Urinary bladder (tissue), 3 donors: ENCODE measurements at regions not wholly inside any gene's neighbourhood (a gene's known extent, or its start where the extent isn't known, plus 50 kb on each side); places are given as distances from the start of the nearest gene placed in this dataset.

ENCODE experiments used
- DNase-seq: peaks from one replicate; pipeline ENCODE4 v3.0.0-alpha.2; 2015; ENCODE audit errors: extremely low spot score
- H3K27ac ChIP-seq: one replicate; pipeline ENCODE4 v1.5.1; 2013; ENCODE audit warnings: low read depth, mild to moderate bottlenecking, moderate library complexity
- H3K36me3 ChIP-seq: one replicate; pipeline ENCODE4 v1.6.1; 2013; ENCODE audit warnings: mild to moderate bottlenecking, moderate library complexity; ENCODE audit not compliant: insufficient read depth
- H3K4me1 ChIP-seq: one replicate; pipeline ENCODE4 v1.6.1; 2013; ENCODE audit warnings: mild to moderate bottlenecking, moderate library complexity; ENCODE audit not compliant: insufficient read depth
- H3K4me3 ChIP-seq: one replicate; pipeline ENCODE4 v1.5.1; 2013; ENCODE audit warnings: low read depth, low read length
- WGBS: extraction: QIAGEN DNeasy Blood & Tissue Kit; methylation state at CpG from one replicate; pipeline ENCODE4 v1.1.7; 2013; 5-methylcytosine and 5-hydroxymethylcytosine counted together
- donor health status: healthy with polysubstance abuse.
- donor health status: healthy.

DNA sequence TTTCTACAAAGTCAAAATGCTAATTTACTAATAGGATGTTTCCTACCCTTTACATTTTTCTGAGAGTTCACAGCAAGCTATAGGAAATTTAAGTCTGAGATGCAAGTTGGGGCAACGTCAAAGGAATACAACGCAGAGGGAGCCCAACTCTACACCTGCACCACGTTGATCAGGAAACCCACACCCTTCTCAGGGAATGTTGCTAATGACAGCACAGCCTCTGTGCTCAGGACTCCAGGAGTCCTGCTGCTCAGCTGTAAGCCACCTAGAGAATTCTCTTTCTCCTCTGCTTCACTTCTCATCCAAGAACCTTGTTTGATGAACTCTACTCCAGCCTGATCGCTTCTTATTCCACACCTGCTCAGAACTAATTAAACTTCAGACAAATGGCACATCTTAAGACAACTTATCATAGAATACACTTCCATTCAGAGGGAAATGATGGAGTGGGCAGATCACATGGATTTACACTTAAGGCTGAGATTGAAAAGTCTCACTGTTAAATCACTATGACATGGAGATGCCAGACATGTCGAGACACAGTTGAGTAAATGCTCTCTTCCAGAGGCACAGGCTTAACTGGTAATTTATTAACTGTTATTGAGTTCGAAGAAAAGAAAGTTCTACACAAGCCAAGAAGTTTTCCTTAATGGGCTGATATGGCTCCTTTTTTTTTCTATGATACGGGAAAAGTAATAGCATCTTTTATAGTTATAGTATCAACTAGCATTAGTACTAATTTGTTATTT is 811.6 kb upstream of the ARGLU1 start:
- Histone ChIP-seq H3K4me1 (no peaks in the 10 kb centered on the region), H3K36me3 (no peaks in the 10 kb centered on the region), H3K4me3 (no peak overlapping the region), H3K27ac (no peak overlapping the region)
- no peak for DNase-seq
- WGBS: 60% methylated on average over 7 of the region's 7 CpGs

GRCh38 chr13:107376341-107377125 is 808.6 kb upstream of the ARGLU1 start:
- WGBS: 56% methylated on average over 6 of the region's 6 CpGs
- H3K27ac ChIP-seq: no peak overlapping the region
- H3K36me3 ChIP-seq: no peaks in the 10 kb centered on the region
- H3K4me3 ChIP-seq: no peak overlapping the region
- DNase-seq: no peak
- H3K4me1 ChIP-seq: no peaks in the 10 kb centered on the region

- no peak overlapping the region for H3K27ac ChIP-seq
- 86% methylated on average over 4 of the region's 4 CpGs for WGBS
- no peaks in the 10 kb centered on the region for H3K4me1 ChIP-seq
- H3K4me3 ChIP-seq: no peak overlapping the region
- H3K36me3 ChIP-seq: no peaks in the 10 kb centered on the region
- DNase-seq: no peak
Observed at GRCh38 chr13:107375701-107376340, 807.9 kb upstream of the ARGLU1 start.

DNA sequence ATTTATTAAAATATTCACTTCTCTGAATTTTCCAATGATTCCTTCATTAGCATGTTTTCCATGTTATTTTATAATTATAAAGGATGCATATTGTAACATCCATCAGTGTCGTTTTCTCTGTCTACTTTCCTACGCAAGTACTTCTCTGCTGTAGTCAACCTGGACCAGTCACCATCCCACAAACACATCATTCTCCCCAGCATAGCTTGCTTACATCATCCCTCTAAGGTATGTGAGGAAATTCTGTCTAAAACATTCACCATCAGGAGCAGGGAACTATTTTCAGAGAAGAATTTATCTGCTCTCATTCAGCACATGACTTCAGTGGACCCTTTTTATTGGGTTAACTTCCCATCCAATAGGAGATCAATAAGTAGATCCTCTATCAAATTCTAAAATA is 806.1 kb upstream of the ARGLU1 start:
- no peak overlapping the region for H3K27ac ChIP-seq
- WGBS: 90% methylated on average over 2 of the region's 2 CpGs

DNA sequence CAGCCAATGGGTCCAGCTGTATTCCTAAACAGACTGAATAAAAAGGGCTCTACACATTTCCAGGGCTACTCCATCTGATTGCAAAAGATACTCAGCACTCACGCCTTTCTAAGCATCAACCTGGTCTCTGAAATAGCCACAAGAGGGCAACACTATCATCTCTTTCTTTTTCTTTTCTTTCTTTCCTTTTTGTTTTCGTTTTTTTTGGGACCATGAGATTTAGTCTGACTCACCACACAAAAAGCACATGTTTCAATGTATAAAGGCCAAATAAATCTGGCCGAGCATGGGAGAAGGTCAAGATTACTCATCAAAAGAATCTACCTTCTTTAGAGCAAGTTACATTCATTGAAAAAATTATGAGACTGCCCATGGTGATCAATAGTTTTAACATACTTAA is 805.6 kb upstream of the ARGLU1 start:
- no peak overlapping the region for H3K27ac ChIP-seq
- no peak for DNase-seq
- H3K36me3 ChIP-seq: no peaks in the 10 kb centered on the region
- WGBS: 6% methylated on average over 3 of the region's 3 CpGs
- no peak overlapping the region for H3K4me3 ChIP-seq
- no peaks in the 10 kb centered on the region for H3K4me1 ChIP-seq

More for the DNA sequence above, 806.1 kb upstream of the ARGLU1 start:
- no peak overlapping the region for H3K4me3 ChIP-seq
- DNase-seq: no peak
- no peaks in the 10 kb centered on the region for H3K36me3 ChIP-seq
- H3K4me1 ChIP-seq: no peaks in the 10 kb centered on the region

DNA sequence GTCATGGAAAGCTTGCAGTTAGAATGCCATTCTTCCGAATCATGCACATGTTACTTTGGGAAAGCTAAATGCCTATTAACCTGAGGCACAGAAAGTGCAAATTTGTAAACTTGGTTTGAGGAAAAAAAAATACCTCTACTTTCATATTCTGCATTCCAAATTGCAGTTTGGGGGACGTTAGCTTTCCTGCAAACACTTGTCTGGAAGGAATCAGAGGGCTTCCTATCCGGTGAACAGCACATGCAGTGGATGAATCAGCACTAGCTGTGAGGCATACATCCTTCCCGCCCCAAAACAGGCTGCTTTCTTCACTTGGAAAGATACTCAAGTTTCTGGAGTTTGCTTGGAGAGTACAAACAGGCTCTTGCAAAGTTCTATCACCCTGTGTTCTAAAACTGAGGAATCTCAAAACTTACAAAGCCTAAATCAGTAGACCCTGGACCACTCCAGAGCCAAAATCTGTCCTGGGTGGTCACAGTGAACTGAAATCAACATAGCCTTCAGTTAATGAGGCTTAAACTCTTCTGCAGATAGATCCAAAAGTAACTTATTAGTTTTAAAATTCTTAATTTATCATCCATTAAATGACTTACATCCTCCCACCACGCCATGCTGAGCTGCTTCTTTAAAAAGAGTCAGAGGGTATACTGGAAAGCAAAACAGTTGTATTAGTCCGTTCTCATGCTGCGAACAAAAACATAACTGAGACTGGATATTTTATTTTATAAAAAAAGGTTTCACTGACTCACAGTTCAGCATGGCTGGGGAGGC is 802.3 kb upstream of the ARGLU1 start:
- H3K36me3 ChIP-seq: no peaks in the 10 kb centered on the region
- no peak overlapping the region for H3K4me3 ChIP-seq
- no peak overlapping the region for H3K27ac ChIP-seq
- WGBS: 59% methylated on average over 7 of the region's 7 CpGs
- DNase-seq: no peak
- no peaks in the 10 kb centered on the region for H3K4me1 ChIP-seq

DNA sequence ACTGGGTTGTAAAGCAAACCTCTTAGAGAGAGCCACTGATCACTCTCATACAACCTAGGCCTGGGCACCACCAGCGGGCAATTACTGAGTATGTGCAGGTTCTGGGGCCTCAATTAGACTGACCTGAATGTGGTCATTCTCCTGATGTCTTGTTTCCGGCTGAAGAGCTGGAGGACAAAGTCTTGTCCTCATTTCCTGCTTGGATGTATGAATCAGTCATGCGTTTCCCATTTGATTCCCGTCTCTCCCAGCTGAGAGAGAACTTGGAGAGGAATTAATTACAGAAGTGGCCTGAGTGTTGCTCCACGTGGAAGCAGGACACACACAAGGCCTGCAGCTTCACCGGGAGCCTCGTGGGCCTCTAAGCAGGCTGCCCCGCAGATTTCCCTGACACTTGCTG is 799.3 kb upstream of the ARGLU1 start:
- Histone ChIP-seq H3K36me3 (no peaks in the 10 kb centered on the region), H3K27ac (no peak overlapping the region), H3K4me3 (no peak overlapping the region), H3K4me1 (no peaks in the 10 kb centered on the region)
- DNase-seq: no peak
- WGBS: 78% methylated on average over 8 of the region's 8 CpGs

DNA sequence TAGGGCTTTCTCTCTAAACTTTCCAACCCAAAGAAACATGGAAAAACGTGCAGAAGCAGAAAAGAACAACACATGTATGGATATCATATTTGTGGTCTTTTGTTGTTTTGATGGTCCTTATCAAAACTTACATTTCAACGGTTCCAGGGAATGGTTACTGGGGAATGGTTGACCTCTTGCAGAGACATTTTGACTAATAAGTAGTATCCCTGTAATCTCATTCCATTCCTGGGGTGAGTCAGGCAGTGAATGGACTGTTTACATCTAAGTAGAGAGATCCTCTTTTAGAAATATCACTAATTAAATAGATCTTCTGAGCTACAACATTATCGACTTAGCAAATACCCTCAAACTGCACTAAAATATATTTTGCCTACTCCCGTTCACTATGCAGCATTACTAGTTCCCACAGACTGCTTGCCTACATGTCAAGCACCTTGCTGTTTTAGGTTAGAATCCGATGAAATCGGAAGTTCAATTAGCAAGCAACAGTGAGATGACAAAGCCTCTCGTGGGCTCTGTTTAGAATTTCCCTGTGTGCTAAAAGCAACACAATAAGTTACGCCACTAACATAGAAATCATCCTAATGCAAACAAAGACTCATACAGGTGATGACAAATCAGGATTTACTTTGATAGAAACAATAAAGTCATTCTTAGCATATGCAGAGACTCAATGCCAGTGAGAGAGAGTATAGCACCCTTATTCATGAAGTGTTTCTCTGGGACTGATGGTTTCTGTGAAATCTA is 797.7 kb upstream of the ARGLU1 start:
- no peak overlapping the region for H3K4me3 ChIP-seq
- WGBS: 67% methylated on average over 8 of the region's 8 CpGs
- H3K36me3 ChIP-seq: no peaks in the 10 kb centered on the region
- no peak overlapping the region for H3K27ac ChIP-seq
- no peak for DNase-seq
- no peaks in the 10 kb centered on the region for H3K4me1 ChIP-seq

DNA sequence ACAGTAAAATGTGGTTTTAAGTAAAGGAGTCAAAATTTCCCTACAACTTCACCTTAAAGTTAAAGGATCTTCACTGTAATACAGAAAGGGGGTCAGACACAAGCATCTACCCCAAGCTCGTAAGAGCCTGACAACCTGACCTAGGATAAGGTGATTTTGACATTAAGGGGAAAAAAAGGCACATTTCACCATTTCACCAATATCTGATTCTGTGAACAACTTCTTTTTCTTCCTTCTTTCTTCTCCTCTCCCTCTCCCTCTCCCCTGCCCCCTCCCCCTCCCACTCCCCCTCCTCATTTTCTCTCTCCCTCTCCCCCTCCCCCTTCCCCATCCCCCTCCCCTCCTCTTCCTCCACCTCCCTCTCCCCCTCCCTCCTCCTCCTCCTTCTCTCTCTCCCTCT is 796.7 kb upstream of the ARGLU1 start:
- H3K4me3 ChIP-seq: no peak overlapping the region
- WGBS: 92% methylated on average over 1 of the region's 1 CpG
- no peaks in the 10 kb centered on the region for H3K4me1 ChIP-seq
- no peaks in the 10 kb centered on the region for H3K36me3 ChIP-seq
- no peak for DNase-seq
- no peak overlapping the region for H3K27ac ChIP-seq

GRCh38 chr13:107361666-107362065 is 793.7 kb upstream of the ARGLU1 start:
- DNase-seq: no peak
- no peaks in the 10 kb centered on the region for H3K4me1 ChIP-seq
- no peaks in the 10 kb centered on the region for H3K36me3 ChIP-seq
- WGBS: 77% methylated on average over 5 of the region's 5 CpGs
- H3K27ac ChIP-seq: no peak overlapping the region
- H3K4me3 ChIP-seq: no peak overlapping the region

DNA sequence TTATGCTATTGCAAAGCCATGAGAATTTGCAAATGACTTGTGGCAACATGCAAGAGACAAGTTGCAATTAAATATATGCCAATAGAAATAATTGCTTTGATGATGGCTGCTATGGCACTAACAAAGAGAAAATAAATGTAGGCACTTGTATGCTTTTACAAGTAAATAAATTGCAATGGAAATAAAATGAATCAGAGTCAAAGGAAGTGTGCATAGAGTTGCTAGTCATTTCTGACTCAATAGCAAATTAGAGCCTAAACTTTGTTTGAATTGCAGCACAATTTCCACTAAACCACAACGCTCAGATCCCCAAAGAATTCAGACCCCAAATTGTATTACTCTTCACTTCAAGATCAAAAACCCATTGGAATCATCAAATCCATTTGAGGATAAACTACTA is 792.1 kb upstream of the ARGLU1 start:
- H3K27ac ChIP-seq: no peak overlapping the region
- H3K36me3 ChIP-seq: no peaks in the 10 kb centered on the region
- WGBS: 85% methylated on average over 1 of the region's 1 CpG
- no peak for DNase-seq
- no peaks in the 10 kb centered on the region for H3K4me1 ChIP-seq
- no peak overlapping the region for H3K4me3 ChIP-seq

DNA sequence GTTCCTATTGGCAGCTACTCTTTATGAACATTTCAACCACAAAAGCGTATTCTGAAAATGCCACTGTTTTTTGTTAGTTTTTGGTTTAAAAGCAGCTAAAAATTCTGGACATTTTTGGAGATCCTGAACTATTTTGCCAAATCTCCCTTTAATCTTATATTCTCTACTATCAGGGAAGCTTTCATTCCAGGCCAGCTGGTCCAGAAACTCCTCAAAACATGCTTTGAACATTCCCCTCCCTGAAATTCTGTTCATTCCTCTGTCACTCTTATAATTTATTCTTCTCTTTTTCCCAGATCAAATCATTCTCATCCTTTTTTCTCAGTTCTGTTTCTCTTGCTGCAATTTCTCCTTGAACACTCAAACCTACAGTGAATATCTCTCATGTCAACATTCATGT is 790.9 kb upstream of the ARGLU1 start:
- 60% methylated on average over 1 of the region's 1 CpG for WGBS
- no peak for DNase-seq
- Histone ChIP-seq H3K27ac (no peak overlapping the region), H3K36me3 (no peaks in the 10 kb centered on the region), H3K4me3 (no peak overlapping the region), H3K4me1 (no peaks in the 10 kb centered on the region)

- H3K4me1 ChIP-seq: no peaks in the 10 kb centered on the region
- DNase-seq: no peak
- H3K36me3 ChIP-seq: no peaks in the 10 kb centered on the region
- no peak overlapping the region for H3K4me3 ChIP-seq
- no peak overlapping the region for H3K27ac ChIP-seq
- WGBS: 34% methylated on average over 8 of the region's 8 CpGs
Observed at GRCh38 chr13:107351305-107351704, 783.4 kb upstream of the ARGLU1 start.
